Fibroblast of skin of abdomen (primary cell): ENCODE measurements at regions not wholly inside any gene's neighbourhood (a gene's known extent, or its start where the extent isn't known, plus 50 kb on each side); places are given as distances from the start of the nearest gene placed in this dataset.

Experiments
- DNase-seq: peaks from one replicate; pipeline ENCODE4 v3.0.0-alpha.2; 2013

GRCh38 chr2:121969766-121970639, 214.6 kb downstream of the TSN start:
- no peak for DNase-seq

- no peak for DNase-seq
These were observed 216.8 kb downstream of the TSN start for GRCh38 chr2:121972203-121972602.

- peak; percentile 73 for DNase-seq
These were observed 219.6 kb downstream of the TSN start for GRCh38 chr2:121974897-121975661.

- DNase-seq: no peak
These were observed 221.5 kb downstream of the TSN start for GRCh38 chr2:121976926-121977325.

GRCh38 chr2:121977326-121977725, 221.9 kb downstream of the TSN start:
- DNase-seq: no peak

GRCh38 chr2:121992700-121993099, 237.2 kb downstream of the TSN start:
- no peak for DNase-seq

GRCh38 chr2:121993682-121994081, 238.2 kb downstream of the TSN start:
- DNase-seq: no peak

GRCh38 chr2:121994238-121995206, 239.1 kb downstream of the TSN start:
- no peak for DNase-seq

- DNase-seq: no peak
These were observed 243.3 kb downstream of the TSN start for GRCh38 chr2:121998751-121999150.

- DNase-seq: peak; percentile 21
These were observed 243.8 kb downstream of the TSN start for GRCh38 chr2:121999264-121999663.

GRCh38 chr2:122000556-122001340, 245.3 kb downstream of the TSN start:
- DNase-seq: no peak

- no peak for DNase-seq
These were observed 246.0 kb downstream of the TSN start for GRCh38 chr2:122001441-122001874.

GRCh38 chr2:122003196-122003940, 247.9 kb downstream of the TSN start:
- DNase-seq: no peak

GRCh38 chr2:122007126-122007525, 251.7 kb downstream of the TSN start:
- DNase-seq: no peak

GRCh38 chr2:122007577-122007976, 252.1 kb downstream of the TSN start:
- no peak for DNase-seq

GRCh38 chr2:122009561-122009960, 254.1 kb downstream of the TSN start:
- no peak for DNase-seq

- DNase-seq: peak; percentile 10
These were observed 256.2 kb downstream of the TSN start for GRCh38 chr2:122011493-122012270.

- no peak for DNase-seq
These were observed 263.3 kb downstream of the TSN start for GRCh38 chr2:122018736-122019135.

GRCh38 chr2:122019724-122020123, 264.3 kb downstream of the TSN start:
- no peak for DNase-seq

GRCh38 chr2:122020377-122020776, 264.9 kb downstream of the TSN start:
- no peak for DNase-seq
